Hepatocyte (in vitro differentiated cells): ENCODE measurements at regions not wholly inside any gene's neighbourhood (a gene's known extent, or its start where the extent isn't known, plus 50 kb on each side); places are given as distances from the start of the nearest gene placed in this dataset.

ENCODE experiments used
- CTCF ChIP-seq: fragments of 200-600 bp; sonication (generic); IDR thresholded peaks from 2 replicates; pipeline ENCODE4 v1.5.1; 2016; ENCODE audit warnings: antibody characterized with exemption, mild to moderate bottlenecking; ENCODE audit not compliant: poor library complexity
- EZH2 ChIP-seq: fragments of 200-600 bp; sonication (generic); IDR thresholded peaks from 2 replicates; pipeline ENCODE4 v1.6.1; 2016; ENCODE audit warnings: antibody characterized with exemption, mild to moderate bottlenecking, borderline replicate concordance
- EZH2phosphoT487 ChIP-seq: fragments of 200-600 bp; sonication (generic); IDR thresholded peaks from one replicate; pipeline ENCODE4 v1.6.1; 2018; ENCODE audit warnings: antibody characterized with exemption, mild to moderate bottlenecking, low read depth, moderate library complexity; ENCODE audit not compliant: unreplicated experiment, severe bottlenecking

- TF ChIP-seq CTCF, result no peak
- TF ChIP-seq EZH2phosphoT487, result no peak
- no peak for TF ChIP-seq EZH2
Observed at GRCh38 chr4:22062676-22063075, 114.1 kb upstream of the KCNIP4 start.
